ENCODE measurements at regions not wholly inside any gene's neighbourhood (a gene's known extent, or its start where the extent isn't known, plus 50 kb on each side); places are given as distances from the start of the nearest gene placed in this dataset.

DNA sequence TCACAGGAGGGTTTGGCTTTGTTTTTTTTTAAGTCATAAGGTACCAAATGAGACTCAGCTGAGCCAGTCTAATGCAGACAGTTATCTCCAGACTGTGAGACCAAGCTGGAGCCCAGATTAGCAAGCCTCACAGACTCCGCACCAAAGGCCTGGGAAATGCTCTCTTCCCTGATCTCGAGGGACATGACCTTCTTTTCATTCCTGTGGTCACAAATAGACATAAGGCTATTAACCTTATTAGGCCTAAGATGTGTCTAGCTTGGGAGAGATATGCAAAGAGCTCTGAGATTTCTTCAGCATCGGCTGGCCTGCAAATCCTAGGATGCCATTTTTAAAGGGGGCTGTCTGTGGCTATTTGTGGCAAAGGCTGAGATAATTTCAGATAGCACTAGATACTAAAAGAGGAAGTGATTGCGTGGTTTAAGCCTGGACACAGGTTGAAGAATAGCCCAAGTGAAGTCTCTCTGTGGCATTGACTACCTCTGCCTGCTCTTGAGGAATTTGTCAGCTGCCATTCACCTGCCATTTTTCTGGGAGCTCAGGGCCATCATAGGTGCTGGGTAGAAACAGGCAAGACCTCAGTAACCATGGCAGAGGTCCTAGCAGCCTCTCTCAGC lies 301.3 kb downstream of the SIPA1L2 start:
- DNase-seq: no peak
- 43% methylated on average over 4 of the region's 4 CpGs for WGBS (ENCODE audit: low lambda C conversion rate)
- Histone ChIP-seq H3K36me3 (replicated peaks in 1 of 2; ENCODE audit: control insufficient read depth in 1 of 2, insufficient read depth in 2 of 2, low read length in 1 of 2) (no peaks in the 10 kb centered on the region), H3K4me1 (ENCODE audit: control insufficient read depth in 1 of 2, insufficient read depth in 2 of 2, low read depth in 1 of 2, low read length in 1 of 2) (no peaks in the 10 kb centered on the region; a peak in 1 of 4 replicates), H3K27me3 (ENCODE audit: insufficient read depth) (no peaks in the 10 kb centered on the region), H3K9ac (no peak overlapping the region), H3F3A (replicated peaks; ENCODE audit: insufficient read depth) (no peaks in the 10 kb centered on the region), H3K27ac (ENCODE audit: low read depth in 2 of 2, low read length in 1 of 2) (no peak overlapping the region), H3K4me3 (ENCODE audit: low read depth in 2 of 2, low read length in 1 of 2) (no peak overlapping the region), H3K79me2 (ENCODE audit: insufficient read depth) (no peaks in the 10 kb centered on the region), H3K9me3 (no peaks in the 10 kb centered on the region), H2AFZ (ENCODE audit: low read depth) (no peak overlapping the region), H4K20me1 (ENCODE audit: insufficient read depth) (no peaks in the 10 kb centered on the region), H3K9me2 (no peaks in the 10 kb centered on the region), H3K4me2 (no peak overlapping the region)
- ChIA-PET CTCF (no interaction called here), POLR2A (no interaction called here)
- TF ChIP-seq, protein P1, sequence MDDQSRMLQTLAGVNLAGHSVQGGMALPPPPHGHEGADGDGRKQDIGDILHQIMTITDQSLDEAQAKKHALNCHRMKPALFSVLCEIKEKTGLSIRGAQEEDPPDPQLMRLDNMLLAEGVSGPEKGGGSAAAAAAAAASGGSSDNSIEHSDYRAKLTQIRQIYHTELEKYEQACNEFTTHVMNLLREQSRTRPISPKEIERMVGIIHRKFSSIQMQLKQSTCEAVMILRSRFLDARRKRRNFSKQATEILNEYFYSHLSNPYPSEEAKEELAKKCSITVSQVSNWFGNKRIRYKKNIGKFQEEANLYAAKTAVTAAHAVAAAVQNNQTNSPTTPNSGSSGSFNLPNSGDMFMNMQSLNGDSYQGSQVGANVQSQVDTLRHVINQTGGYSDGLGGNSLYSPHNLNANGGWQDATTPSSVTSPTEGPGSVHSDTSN (IDR thresholded peaks at IDR 0.05): no peak

DNA sequence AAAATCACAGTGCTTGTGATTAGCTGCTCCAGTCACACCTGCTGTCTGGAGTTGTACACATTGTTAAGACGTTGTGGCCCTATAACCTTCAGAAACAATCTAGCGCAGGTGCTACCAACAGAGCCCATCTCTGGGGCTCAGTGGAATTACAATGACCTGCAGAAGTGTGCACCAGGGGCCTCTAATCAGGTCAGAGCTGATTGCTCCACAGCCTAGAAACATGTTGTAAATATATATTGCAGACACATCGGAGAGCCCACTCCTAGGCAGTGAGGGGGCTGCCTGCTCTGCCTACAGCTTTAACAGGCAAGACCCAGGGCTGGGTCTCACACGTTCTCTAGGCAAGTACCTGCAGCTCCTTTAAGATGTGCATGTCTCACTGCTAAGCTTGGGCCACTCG lies 302.0 kb downstream of the SIPA1L2 start:
- Histone ChIP-seq H3K27ac (ENCODE audit: low read depth in 2 of 2, low read length in 1 of 2) (no peak overlapping the region), H3F3A (replicated peaks; ENCODE audit: insufficient read depth) (no peaks in the 10 kb centered on the region), H3K9ac (no peak overlapping the region), H3K4me3 (ENCODE audit: low read depth in 2 of 2, low read length in 1 of 2) (no peak overlapping the region), H2AFZ (ENCODE audit: low read depth) (no peak overlapping the region), H3K4me1 (ENCODE audit: control insufficient read depth in 1 of 2, insufficient read depth in 2 of 2, low read depth in 1 of 2, low read length in 1 of 2) (no peaks in the 10 kb centered on the region; a peak in 1 of 4 replicates), H3K79me2 (ENCODE audit: insufficient read depth) (no peaks in the 10 kb centered on the region), H3K36me3 (replicated peaks in 1 of 2; ENCODE audit: control insufficient read depth in 1 of 2, insufficient read depth in 2 of 2, low read length in 1 of 2) (no peaks in the 10 kb centered on the region), H3K27me3 (ENCODE audit: insufficient read depth) (no peaks in the 10 kb centered on the region), H3K9me2 (no peaks in the 10 kb centered on the region), H3K4me2 (no peak overlapping the region), H3K9me3 (no peaks in the 10 kb centered on the region), H4K20me1 (ENCODE audit: insufficient read depth) (no peaks in the 10 kb centered on the region)
- ChIA-PET POLR2A (no interaction called here), CTCF (no interaction called here)
- no peak for DNase-seq
- WGBS (ENCODE audit: low lambda C conversion rate): 36% methylated on average over 4 of the region's 5 CpGs
- TF ChIP-seq SIN3A (IDR thresholded peaks at IDR 0.05; ENCODE audit: borderline replicate concordance, low read depth, low read length) (no peak), NRF1 (IDR thresholded peaks at IDR 0.05; ENCODE audit: low read depth, low read length) (no peak), MEF2A (IDR thresholded peaks at IDR 0.05; ENCODE audit: borderline replicate concordance, low read depth) (no peak), YY1 (IDR thresholded peaks at IDR 0.05; ENCODE audit: low read depth) (no peak), ELF1 (IDR thresholded peaks at IDR 0.05) (no peak), TEAD4 (IDR thresholded peaks at IDR 0.05; ENCODE audit: borderline replicate concordance, insufficient read depth) (no peak), EP300 (IDR thresholded peaks at IDR 0.05; ENCODE audit: borderline replicate concordance in 1 of 2, low read depth in 1 of 2, low read length in 1 of 2) (no peak), FOXM1 (IDR thresholded peaks at IDR 0.05; ENCODE audit: low read depth) (no peak), TCF12 (IDR thresholded peaks at IDR 0.05) (no peak), RFX5 (IDR thresholded peaks at IDR 0.05; ENCODE audit: low read length) (no peak)
- TF ChIP-seq, protein P2, sequence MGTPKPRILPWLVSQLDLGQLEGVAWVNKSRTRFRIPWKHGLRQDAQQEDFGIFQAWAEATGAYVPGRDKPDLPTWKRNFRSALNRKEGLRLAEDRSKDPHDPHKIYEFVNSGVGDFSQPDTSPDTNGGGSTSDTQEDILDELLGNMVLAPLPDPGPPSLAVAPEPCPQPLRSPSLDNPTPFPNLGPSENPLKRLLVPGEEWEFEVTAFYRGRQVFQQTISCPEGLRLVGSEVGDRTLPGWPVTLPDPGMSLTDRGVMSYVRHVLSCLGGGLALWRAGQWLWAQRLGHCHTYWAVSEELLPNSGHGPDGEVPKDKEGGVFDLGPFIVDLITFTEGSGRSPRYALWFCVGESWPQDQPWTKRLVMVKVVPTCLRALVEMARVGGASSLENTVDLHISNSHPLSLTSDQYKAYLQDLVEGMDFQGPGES (IDR thresholded peaks at IDR 0.05; ENCODE audit: low read depth, low read length): no peak
- TF ChIP-seq, protein P3, sequence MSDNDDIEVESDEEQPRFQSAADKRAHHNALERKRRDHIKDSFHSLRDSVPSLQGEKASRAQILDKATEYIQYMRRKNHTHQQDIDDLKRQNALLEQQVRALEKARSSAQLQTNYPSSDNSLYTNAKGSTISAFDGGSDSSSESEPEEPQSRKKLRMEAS (IDR thresholded peaks at IDR 0.05; ENCODE audit: low read depth): no peak

Measured in SK-N-SH (cell line).